ENCODE measurements at regions not wholly inside any gene's neighbourhood (a gene's known extent, or its start where the extent isn't known, plus 50 kb on each side); places are given as distances from the start of the nearest gene placed in this dataset.

- no peaks in the 10 kb centered on the region for H3K9me3 ChIP-seq
- no peaks in the 10 kb centered on the region for H3K27me3 ChIP-seq
- DNase-seq (ENCODE audit: extremely low spot score in 2 of 2) = no peak
- H3K27ac ChIP-seq = no peak overlapping the region
- intact Hi-C loops (cut with DNase I) = no loop called here
- H3K4me1 ChIP-seq = no peaks in the 10 kb centered on the region
- TF ChIP-seq POLR2AphosphoS5 (IDR thresholded peaks at IDR 0.05; ENCODE audit: insufficient read depth in 1 of 2, low read depth in 1 of 2) (no peak), CTCF (IDR thresholded peaks at IDR 0.05) (no peak), POLR2A (IDR thresholded peaks at IDR 0.05) (no peak)
- no peaks in the 10 kb centered on the region for H3K36me3 ChIP-seq
- H3K4me3 ChIP-seq = no peak overlapping the region
These were observed 641.0 kb upstream of the EEF2KMT start for GRCh38 chr16:5738586-5738985.

DNA sequence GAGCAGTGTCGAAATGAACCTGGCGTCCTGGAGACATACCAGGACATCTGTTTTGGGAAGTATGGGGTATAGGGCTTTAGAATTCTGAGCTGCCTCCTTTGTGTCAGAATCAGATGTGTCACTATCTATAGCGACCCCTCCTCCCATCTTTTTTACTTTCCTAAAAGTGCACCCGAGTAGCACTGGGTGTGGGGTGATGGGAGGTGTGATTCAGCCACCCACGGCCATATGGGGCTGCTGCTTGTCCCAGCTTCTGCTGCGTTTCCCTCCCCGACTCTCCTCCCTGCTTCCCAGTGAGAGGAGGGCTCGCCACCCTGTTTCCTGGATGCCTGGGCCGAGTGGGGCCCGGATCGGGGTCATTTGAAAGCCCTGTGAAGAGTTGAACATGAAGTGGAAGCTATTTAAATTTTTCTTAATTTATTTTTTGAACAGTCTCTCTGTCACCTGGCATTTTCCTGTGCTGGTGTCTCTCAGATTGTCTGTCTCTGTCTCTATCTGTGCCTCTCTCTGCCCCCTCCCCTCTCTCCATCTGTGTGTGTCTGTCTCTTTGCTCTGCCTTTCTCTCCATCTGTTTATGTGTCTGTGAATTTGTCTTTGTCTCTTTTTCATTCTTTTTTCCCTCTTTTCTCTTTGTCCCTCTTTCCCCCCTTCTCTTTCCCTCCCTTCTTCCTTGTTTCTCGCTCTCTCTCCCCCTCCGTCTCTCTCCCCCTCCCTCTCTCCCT is 638.8 kb upstream of the EEF2KMT start:
- no peak for TF ChIP-seq POLR2AphosphoS5 (IDR thresholded peaks at IDR 0.05; ENCODE audit: insufficient read depth in 1 of 2, low read depth in 1 of 2)
- TF ChIP-seq POLR2A (IDR thresholded peaks at IDR 0.05) = no peak
- TF ChIP-seq CTCF (IDR thresholded peaks at IDR 0.05) = no peak
- Histone ChIP-seq H3K4me3 (no peak overlapping the region), H3K27me3 (no peaks in the 10 kb centered on the region), H3K4me1 (no peaks in the 10 kb centered on the region), H3K27ac (no peak overlapping the region), H3K9me3 (no peaks in the 10 kb centered on the region), H3K36me3 (no peaks in the 10 kb centered on the region)
- DNase-seq (ENCODE audit: extremely low spot score in 2 of 2) = no peak
- intact Hi-C loops (cut with DNase I) = no loop called here

GRCh38 chr16:5735444-5735843 is 637.8 kb upstream of the EEF2KMT start:
- TF ChIP-seq POLR2A (IDR thresholded peaks at IDR 0.05) (no peak), POLR2AphosphoS5 (IDR thresholded peaks at IDR 0.05; ENCODE audit: insufficient read depth in 1 of 2, low read depth in 1 of 2) (no peak), CTCF (IDR thresholded peaks at IDR 0.05) (no peak)
- H3K9me3 ChIP-seq = no peaks in the 10 kb centered on the region
- no peaks in the 10 kb centered on the region for H3K27me3 ChIP-seq
- no peak for DNase-seq (ENCODE audit: extremely low spot score in 2 of 2)
- H3K27ac ChIP-seq = no peak overlapping the region
- intact Hi-C loops (cut with DNase I) = no loop called here
- no peaks in the 10 kb centered on the region for H3K4me1 ChIP-seq
- no peaks in the 10 kb centered on the region for H3K36me3 ChIP-seq
- H3K4me3 ChIP-seq = no peak overlapping the region

- no peaks in the 10 kb centered on the region for H3K36me3 ChIP-seq
- TF ChIP-seq POLR2A (IDR thresholded peaks at IDR 0.05) = no peak
- no peak for TF ChIP-seq POLR2AphosphoS5 (IDR thresholded peaks at IDR 0.05; ENCODE audit: insufficient read depth in 1 of 2, low read depth in 1 of 2)
- TF ChIP-seq CTCF (IDR thresholded peaks at IDR 0.05) = no peak
- H3K27me3 ChIP-seq = no peaks in the 10 kb centered on the region
- intact Hi-C loops (cut with DNase I) = no loop called here
- no peak overlapping the region for H3K4me3 ChIP-seq
- no peak for DNase-seq (ENCODE audit: extremely low spot score in 2 of 2)
- no peak overlapping the region for H3K27ac ChIP-seq
- no peaks in the 10 kb centered on the region for H3K9me3 ChIP-seq
- no peaks in the 10 kb centered on the region for H3K4me1 ChIP-seq
These were observed 633.2 kb upstream of the EEF2KMT start for GRCh38 chr16:5730783-5731182.

DNA sequence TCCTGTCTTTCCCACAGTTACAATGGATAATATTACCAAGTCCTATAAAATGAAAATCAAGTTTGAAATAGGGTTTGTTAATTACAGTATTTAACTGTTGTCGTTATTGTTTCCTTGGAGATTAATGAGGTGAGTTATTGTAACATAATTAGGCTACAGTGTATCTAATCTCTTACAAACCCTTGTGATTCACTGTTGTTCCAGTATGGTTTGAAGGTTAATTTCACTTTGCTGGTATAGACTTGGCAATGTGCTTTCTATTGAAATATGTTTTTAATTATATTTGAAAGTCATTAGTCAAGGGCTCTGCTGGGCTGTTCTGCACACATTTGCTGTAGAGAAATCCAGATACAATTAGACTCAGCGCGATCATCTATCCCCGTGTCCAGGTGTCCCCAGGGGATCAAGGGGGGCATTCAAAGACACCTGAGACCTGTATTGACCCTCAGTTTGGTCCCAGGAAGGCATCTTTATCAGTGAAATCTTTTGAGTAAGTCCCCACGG is 624.6 kb upstream of the EEF2KMT start:
- H3K27ac ChIP-seq = no peak overlapping the region
- no peaks in the 10 kb centered on the region for H3K9me3 ChIP-seq
- TF ChIP-seq POLR2AphosphoS5 (IDR thresholded peaks at IDR 0.05; ENCODE audit: insufficient read depth in 1 of 2, low read depth in 1 of 2) (no peak), POLR2A (IDR thresholded peaks at IDR 0.05) (no peak), CTCF (IDR thresholded peaks at IDR 0.05) (no peak)
- H3K36me3 ChIP-seq = no peaks in the 10 kb centered on the region
- no peak for DNase-seq (ENCODE audit: extremely low spot score in 2 of 2)
- no peak overlapping the region for H3K4me3 ChIP-seq
- no peaks in the 10 kb centered on the region for H3K27me3 ChIP-seq
- H3K4me1 ChIP-seq = no peaks in the 10 kb centered on the region
- intact Hi-C loops (cut with DNase I) = no loop called here

Measured in vagina (tissue), 2 donors.